ENCODE measurements at regions not wholly inside any gene's neighbourhood (a gene's known extent, or its start where the extent isn't known, plus 50 kb on each side); places are given as distances from the start of the nearest gene placed in this dataset.

- no peak for TF ChIP-seq EZH2 (IDR thresholded peaks at IDR 0.05)
- TF ChIP-seq CTCF (IDR thresholded peaks at IDR 0.05) = no peak
- no peak for TF ChIP-seq EZH2phosphoT487 (IDR thresholded peaks at IDR 0.05)
These were observed 115.2 kb upstream of the TSPAN5 start for GRCh38 chr4:98773638-98774037.
